HCT116 (cell line): ENCODE measurements at regions not wholly inside any gene's neighbourhood (a gene's known extent, or its start where the extent isn't known, plus 50 kb on each side); places are given as distances from the start of the nearest gene placed in this dataset.

Source experiments
- ATAC-seq: fragments of 200-7000 bp; cut with Tn5 transposase; 2 replicates; pipeline ENCODE4 v1.9.1; 2020; ENCODE audit warnings: mild to moderate bottlenecking, moderate library complexity
- BruUV-seq: library from RNA; stranded (reverse); fragments of 400-500 nt; replicated peaks from 2 replicates; lab custom pipeline; 2021; lab: Mats Ljungman, UMichigan
- CTCF ChIA-PET: fragments of 300-600 bp; sonication (Branson Sonifier 250); formaldehyde crosslinking; loops from one replicate; lab custom pipeline; 2021; ENCODE audit warnings: antibody characterized with exemption; lab: Charles Lee
- POLR2A ChIA-PET: fragments of 300-600, 350-600 bp; sonication (Branson Sonifier 250); formaldehyde crosslinking; loops from one replicate; lab custom pipeline; 2021; ENCODE audit warnings: antibody characterized with exemption; lab: Charles Lee
- RAD21 ChIA-PET, 2 experiments: fragments of 300-600 bp; sonication (Branson Sonifier 250); formaldehyde crosslinking; loops; one replicate each; lab custom pipeline; 2023; ENCODE audit warnings: low total read pairs in 2 of 2; ENCODE audit not compliant: uncharacterized antibody in 2 of 2, unreplicated experiment in 2 of 2, low non-redundant PET in 1 of 2; lab: Charles Lee
- DNase-seq: peaks from one replicate; pipeline ENCODE4 v3.0.0-alpha.2; 2010; ENCODE audit warnings: low read depth, low spot score
- H2AFZ ChIP-seq: fragments of 200-600 bp; shearing (Covaris generic), sonication (generic); 2 replicates; pipeline ENCODE4 v1.6.1; 2017; ENCODE audit warnings: low read depth, mixed run types, mixed read lengths, antibody characterized with exemption, low read length; ENCODE audit not compliant: poor library complexity, severe bottlenecking
- H3K27ac ChIP-seq: 2 replicates; pipeline ENCODE4 v1.5.1; 2012; ENCODE audit warnings: low read depth, low read length
- H3K27me3 ChIP-seq: fragments of 200-600 bp; sonication (generic); 2 replicates; pipeline ENCODE4 v1.6.1; 2016; ENCODE audit warnings: mixed run types, low read length, mixed read lengths; ENCODE audit not compliant: insufficient read depth
- H3K36me3 ChIP-seq, 2 experiments: fragments of 200-500 bp in 1 of 2; fragments of 200-600 bp in 1 of 2; sonication (Bioruptor generic) in 1 of 2; sonication (generic) in 1 of 2; 2 replicates each; pipeline versions ENCODE4 v1.5.1 to v1.6.1; 2014 to 2016; ENCODE audit warnings: low read length in 2 of 2, inconsistent platforms in 1 of 2, mixed read lengths in 1 of 2, mixed run types in 1 of 2; ENCODE audit not compliant: insufficient read depth in 2 of 2, control insufficient read depth in 1 of 2
- H3K4me1 ChIP-seq, 2 experiments: fragments of 200-600 bp in 1 of 2; sonication (generic) in 1 of 2; 2 replicates each; pipeline versions ENCODE4 v1.5.1 to v1.6.1; 2012 to 2017; ENCODE audit warnings: low read length in 2 of 2, inconsistent platforms in 1 of 2, mild to moderate bottlenecking in 1 of 2, mixed read lengths in 1 of 2, mixed run types in 1 of 2, moderate library complexity in 1 of 2; ENCODE audit not compliant: insufficient read depth in 2 of 2, control insufficient read depth in 1 of 2
- H3K4me2 ChIP-seq: fragments of 200-600 bp; sonication (generic); 2 replicates; pipeline ENCODE4 v1.6.1; 2017; ENCODE audit warnings: mixed run types, low read length, mixed read lengths
- H3K4me3 ChIP-seq, 2 experiments: fragments of 200-600 bp in 1 of 2; sonication (generic) in 1 of 2; replicated peaks in 1 of 2; 2 replicates each; pipeline ENCODE4 v1.5.1; 2011 to 2016; ENCODE audit warnings: low read length in 2 of 2, control low read depth in 1 of 2, low read depth in 1 of 2, mild to moderate bottlenecking in 1 of 2, mixed read lengths in 1 of 2, mixed run types in 1 of 2
- H3K79me2 ChIP-seq: fragments of 200-600 bp; sonication (generic); 2 replicates; pipeline ENCODE4 v1.6.1; 2017; ENCODE audit warnings: mild to moderate bottlenecking, mixed run types, low read length, moderate library complexity, mixed read lengths; ENCODE audit not compliant: insufficient read depth
- H3K9ac ChIP-seq: fragments of 200-600 bp; sonication (generic); 2 replicates; pipeline ENCODE4 v1.6.1; 2016; ENCODE audit warnings: low read length, mixed read lengths
- H3K9me2 ChIP-seq: fragments of 200-600 bp; sonication (generic), shearing (Covaris generic); 2 replicates; pipeline ENCODE4 v1.6.1; 2017; ENCODE audit warnings: mixed run types, mild to moderate bottlenecking, moderate library complexity; ENCODE audit not compliant: insufficient read depth
- H3K9me3 ChIP-seq, 2 experiments: fragments of 200-500 bp in 1 of 2; fragments of 200-600 bp in 1 of 2; sonication (Bioruptor generic) in 1 of 2; sonication (generic) in 1 of 2; 2 replicates each; pipeline ENCODE4 v1.6.1; 2014 to 2017; ENCODE audit warnings: low read length in 2 of 2, mixed read lengths in 2 of 2, inconsistent platforms in 1 of 2, low read depth in 1 of 2, mild to moderate bottlenecking in 1 of 2, mixed run types in 1 of 2, moderate library complexity in 1 of 2; ENCODE audit not compliant: control insufficient read depth in 1 of 2, insufficient read depth in 1 of 2
- H4K20me1 ChIP-seq: fragments of 200-600 bp; sonication (generic), shearing (Covaris generic); 2 replicates; pipeline ENCODE4 v1.6.1; 2017; ENCODE audit warnings: mixed run types, mild to moderate bottlenecking, moderate library complexity; ENCODE audit not compliant: insufficient read depth
- CTCF ChIP-seq, 3 experiments: fragments of 200-600 bp in 1 of 3; sonication (generic) in 1 of 3; IDR thresholded peaks in 2 of 3; conservative IDR thresholded peaks in 1 of 3; 2 replicates each; pipeline ENCODE4 v1.5.1; 2012 to 2017; ENCODE audit warnings: low read depth in 2 of 3, low read length in 2 of 3, antibody characterized with exemption in 1 of 3, borderline replicate concordance in 1 of 3, control low read depth in 1 of 3, mild to moderate bottlenecking in 1 of 3, mixed read lengths in 1 of 3, mixed run types in 1 of 3, moderate library complexity in 1 of 3; ENCODE audit not compliant: insufficient read depth in 1 of 3
- EGR1 ChIP-seq: IDR thresholded peaks from 2 replicates; pipeline ENCODE4 v1.6.1; 2012; ENCODE audit warnings: low read depth
- FOSL1 ChIP-seq: IDR thresholded peaks from 2 replicates; pipeline ENCODE4 v1.6.1; 2012; ENCODE audit warnings: low read depth
- REST ChIP-seq: IDR thresholded peaks from 2 replicates; pipeline ENCODE4 v1.6.1; 2012; ENCODE audit warnings: low read depth
- SP1 ChIP-seq: IDR thresholded peaks from 2 replicates; pipeline ENCODE4 v1.6.1; 2012; ENCODE audit warnings: low read depth
- ZFX ChIP-seq: fragments of 450-650 bp; IDR thresholded peaks from 2 replicates; pipeline ENCODE4 v1.6.1; 2017
- intact Hi-C: fragments of 100-400 bp; cut with micrococcal nuclease; formaldehyde crosslinking; loops from 2 replicates; pipeline ENCODE4 v1.10.0; 2022
- TF ChIP-seq, protein P1 (sequence below): IDR thresholded peaks from 2 replicates; pipeline ENCODE4 v1.6.1; 2012
- TF ChIP-seq, protein P2 (sequence below): IDR thresholded peaks from 2 replicates; pipeline ENCODE4 v1.6.1; 2011; ENCODE audit warnings: mild to moderate bottlenecking, low read length, moderate library complexity; ENCODE audit not compliant: insufficient replicate concordance; ENCODE audit errors: extremely low read depth

DNA sequence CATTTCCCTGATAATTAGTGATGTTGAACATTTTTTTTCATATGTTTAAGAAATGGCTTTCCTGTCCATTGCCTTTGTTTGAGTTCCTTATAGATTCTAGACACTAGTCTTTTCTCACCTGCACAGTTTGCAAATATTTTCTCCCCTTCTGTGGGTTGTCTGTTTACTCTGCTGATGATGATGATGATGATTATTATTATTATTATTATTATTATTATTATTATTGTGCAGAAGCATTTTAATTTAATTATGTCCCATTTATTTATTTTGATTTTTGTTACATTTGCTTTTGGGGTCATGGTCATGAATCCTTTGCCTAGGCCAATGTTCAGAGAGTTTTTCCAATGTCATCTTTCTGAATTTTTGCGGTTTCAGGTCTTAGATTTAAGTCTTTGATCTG, 492.5 kb upstream of the TSHZ3 start:
- Histone ChIP-seq H3K4me3 (no peak overlapping the region), H3K4me1 (no peaks in the 10 kb centered on the region), H3K9me2 (no peaks in the 10 kb centered on the region), H3K36me3 (no peaks in the 10 kb centered on the region), H3K9me3 (peaks cover 7 to 29% of the 10 kb centered on the region in 2 experiments; a peak in 2 of 4 replicates), H2AFZ (no peak overlapping the region), H3K9ac (no peak overlapping the region), H3K79me2 (no peaks in the 10 kb centered on the region), H3K4me2 (no peak overlapping the region), H4K20me1 (no peaks in the 10 kb centered on the region), H3K27ac (no peak overlapping the region), H3K27me3 (no peaks in the 10 kb centered on the region)
- ChIA-PET CTCF (no interaction called here), POLR2A (no interaction called here), RAD21 (no interaction called here)
- TF ChIP-seq FOSL1 (no peak), CTCF (IDR thresholded peaks at IDR 0.05 in 2 of 3, conservative IDR thresholded peaks at IDR 0.05 in 1 of 3; ENCODE audit: borderline replicate concordance in 1 of 3, insufficient read depth in 1 of 3, low read depth in 2 of 3, low read length in 2 of 3) (no peak), ZFX (no peak), SP1 (no peak), EGR1 (no peak), REST (no peak)
- TF ChIP-seq, protein P1, sequence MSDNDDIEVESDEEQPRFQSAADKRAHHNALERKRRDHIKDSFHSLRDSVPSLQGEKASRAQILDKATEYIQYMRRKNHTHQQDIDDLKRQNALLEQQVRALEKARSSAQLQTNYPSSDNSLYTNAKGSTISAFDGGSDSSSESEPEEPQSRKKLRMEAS: no peak
- TF ChIP-seq, protein P2, sequence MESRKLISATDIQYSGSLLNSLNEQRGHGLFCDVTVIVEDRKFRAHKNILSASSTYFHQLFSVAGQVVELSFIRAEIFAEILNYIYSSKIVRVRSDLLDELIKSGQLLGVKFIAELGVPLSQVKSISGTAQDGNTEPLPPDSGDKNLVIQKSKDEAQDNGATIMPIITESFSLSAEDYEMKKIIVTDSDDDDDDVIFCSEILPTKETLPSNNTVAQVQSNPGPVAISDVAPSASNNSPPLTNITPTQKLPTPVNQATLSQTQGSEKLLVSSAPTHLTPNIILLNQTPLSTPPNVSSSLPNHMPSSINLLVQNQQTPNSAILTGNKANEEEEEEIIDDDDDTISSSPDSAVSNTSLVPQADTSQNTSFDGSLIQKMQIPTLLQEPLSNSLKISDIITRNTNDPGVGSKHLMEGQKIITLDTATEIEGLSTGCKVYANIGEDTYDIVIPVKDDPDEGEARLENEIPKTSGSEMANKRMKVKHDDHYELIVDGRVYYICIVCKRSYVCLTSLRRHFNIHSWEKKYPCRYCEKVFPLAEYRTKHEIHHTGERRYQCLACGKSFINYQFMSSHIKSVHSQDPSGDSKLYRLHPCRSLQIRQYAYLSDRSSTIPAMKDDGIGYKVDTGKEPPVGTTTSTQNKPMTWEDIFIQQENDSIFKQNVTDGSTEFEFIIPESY: no peak
- no peak for DNase-seq
- BruUV-seq: no TSS peak
- no peak for ATAC-seq
- intact Hi-C loops: no loop called here
